Fibroblast of mammary gland (primary cell): ENCODE measurements at regions not wholly inside any gene's neighbourhood (a gene's known extent, or its start where the extent isn't known, plus 50 kb on each side); places are given as distances from the start of the nearest gene placed in this dataset.
"Not testable (repeated sequence)": the region's sequence is repeated elsewhere in the genome, so short reads cannot be mapped to it uniquely, and the experiment has no call there.

Source experiments
- DNase-seq: peaks from one replicate; pipeline ENCODE4 v3.0.0-alpha.2; 2010; ENCODE audit warnings: low read depth
- H3K4me3 ChIP-seq: 2 replicates; pipeline ENCODE4 v1.5.1; 2011; ENCODE audit warnings: low read depth, mild to moderate bottlenecking, low read length, moderate library complexity; ENCODE audit not compliant: control insufficient read depth
- CTCF ChIP-seq: conservative IDR thresholded peaks from 2 replicates; pipeline ENCODE4 v1.5.1; 2011; ENCODE audit warnings: low read depth, low read length, inconsistent platforms; ENCODE audit not compliant: control insufficient read depth, insufficient read depth

- no peak overlapping the region for H3K4me3 ChIP-seq
- TF ChIP-seq CTCF = no peak
Observed at GRCh38 chr18:27541293-27541692, 356.2 kb upstream of the CHST9 start.

GRCh38 chr18:27540111-27540510, 355.0 kb upstream of the CHST9 start:
- no peak for TF ChIP-seq CTCF
- DNase-seq = no peak
- no peak overlapping the region for H3K4me3 ChIP-seq

More at GRCh38 chr18:27541293-27541692, 356.2 kb upstream of the CHST9 start:
- DNase-seq = no peak

- TF ChIP-seq CTCF = no peak
Observed at GRCh38 chr18:27528925-27529521, 343.9 kb upstream of the CHST9 start.

GRCh38 chr18:27527856-27528255, 342.7 kb upstream of the CHST9 start:
- no peak overlapping the region for H3K4me3 ChIP-seq
- DNase-seq = no peak
- no peak for TF ChIP-seq CTCF

More at GRCh38 chr18:27528925-27529521, 343.9 kb upstream of the CHST9 start:
- no peak overlapping the region for H3K4me3 ChIP-seq
- DNase-seq = no peak

- no peak for TF ChIP-seq CTCF
- H3K4me3 ChIP-seq = no peak overlapping the region
- DNase-seq = no peak
Observed at GRCh38 chr18:27520401-27520800, 335.3 kb upstream of the CHST9 start.

GRCh38 chr18:27510036-27510633, 325.0 kb upstream of the CHST9 start:
- DNase-seq, H3K4me3 ChIP-seq: not testable (repeated sequence)

GRCh38 chr18:27501671-27502070, 316.6 kb upstream of the CHST9 start:
- no peak for TF ChIP-seq CTCF

More at GRCh38 chr18:27501671-27502070, 316.6 kb upstream of the CHST9 start:
- H3K4me3 ChIP-seq = no peak overlapping the region
- no peak for DNase-seq
